H9 (cell line): ENCODE measurements at regions not wholly inside any gene's neighbourhood (a gene's known extent, or its start where the extent isn't known, plus 50 kb on each side); places are given as distances from the start of the nearest gene placed in this dataset.

Experiments
- DNase-seq: peaks from one replicate; pipeline ENCODE4 v3.0.0-alpha.2; 2017
- H2AFZ ChIP-seq: one replicate; pipeline ENCODE4 v1.6.1; 2013; ENCODE audit warnings: mild to moderate bottlenecking, low read length, control low read depth, moderate library complexity
- H2AK5ac ChIP-seq: 2 replicates; pipeline ENCODE4 v1.6.1; 2013; ENCODE audit warnings: low read length, control low read depth, mixed read lengths; ENCODE audit not compliant: insufficient read length
- H2BK120ac ChIP-seq: one replicate; pipeline ENCODE4 v1.6.1; 2013; ENCODE audit warnings: low read depth, mild to moderate bottlenecking, low read length, control low read depth, inconsistent platforms; ENCODE audit not compliant: poor library complexity, severe bottlenecking
- H2BK12ac ChIP-seq: 2 replicates; pipeline ENCODE4 v1.6.1; 2013; ENCODE audit warnings: low read length, control low read depth, mixed read lengths, low read depth; ENCODE audit not compliant: insufficient read length
- H2BK15ac ChIP-seq: 2 replicates; pipeline ENCODE4 v1.6.1; 2013; ENCODE audit warnings: low read depth, low read length, control low read depth
- H2BK20ac ChIP-seq: one replicate; pipeline ENCODE4 v1.6.1; 2013; ENCODE audit warnings: low read depth, mild to moderate bottlenecking, low read length, control low read depth, inconsistent platforms; ENCODE audit not compliant: poor library complexity, severe bottlenecking
- H2BK5ac ChIP-seq: 2 replicates; pipeline ENCODE4 v1.6.1; 2013; ENCODE audit warnings: low read length, control low read depth, mixed read lengths; ENCODE audit not compliant: insufficient read length
- H3K14ac ChIP-seq: 2 replicates; pipeline ENCODE4 v1.6.1; 2013; ENCODE audit warnings: low read length, control low read depth; ENCODE audit not compliant: insufficient read depth
- H3K18ac ChIP-seq: 2 replicates; pipeline ENCODE4 v1.6.1; 2013; ENCODE audit warnings: low read depth, mild to moderate bottlenecking, mixed read lengths, low read length, control low read depth; ENCODE audit not compliant: insufficient read length
- H3K23ac ChIP-seq: 2 replicates; pipeline ENCODE4 v1.6.1; 2013; ENCODE audit warnings: low read length, control low read depth, mixed read lengths, low read depth; ENCODE audit not compliant: insufficient read length
- H3K23me2 ChIP-seq: 2 replicates; pipeline ENCODE4 v1.6.1; 2013; ENCODE audit warnings: low read depth, mild to moderate bottlenecking, mixed read lengths, low read length, control low read depth; ENCODE audit not compliant: insufficient read length, poor library complexity, severe bottlenecking
- H3K27ac ChIP-seq: 2 replicates; pipeline ENCODE4 v1.5.1; 2013; ENCODE audit warnings: low read length, control low read depth, mixed read lengths, low read depth; ENCODE audit not compliant: insufficient read length
- H3K27me3 ChIP-seq: 2 replicates; pipeline ENCODE4 v1.6.1; 2013; ENCODE audit warnings: low read length, control low read depth, inconsistent platforms; ENCODE audit not compliant: insufficient read depth
- H3K4ac ChIP-seq: 2 replicates; pipeline ENCODE4 v1.6.1; 2013; ENCODE audit warnings: low read depth, mild to moderate bottlenecking, control low read depth, inconsistent platforms, low read length, moderate library complexity
- H3K4me1 ChIP-seq: 2 replicates; pipeline ENCODE4 v1.6.1; 2013; ENCODE audit warnings: low read length, control low read depth, inconsistent platforms; ENCODE audit not compliant: insufficient read depth
- H3K4me2 ChIP-seq: 2 replicates; pipeline ENCODE4 v1.6.1; 2013; ENCODE audit warnings: low read length, control low read depth, mixed read lengths; ENCODE audit not compliant: insufficient read length, insufficient read depth
- H3K56ac ChIP-seq: 2 replicates; pipeline ENCODE4 v1.6.1; 2013; ENCODE audit warnings: low read depth, mild to moderate bottlenecking, mixed read lengths, low read length, control low read depth; ENCODE audit not compliant: insufficient read length
- H3K79me1 ChIP-seq: 2 replicates; pipeline ENCODE4 v1.6.1; 2013; ENCODE audit warnings: low read depth, mild to moderate bottlenecking, moderate library complexity, low read length, control low read depth, inconsistent platforms; ENCODE audit not compliant: insufficient read depth, poor library complexity, severe bottlenecking
- H3K79me2 ChIP-seq: 2 replicates; pipeline ENCODE4 v1.6.1; 2013; ENCODE audit warnings: low read length, control low read depth, inconsistent platforms; ENCODE audit not compliant: insufficient read depth
- H3K9ac ChIP-seq: 2 replicates; pipeline ENCODE4 v1.6.1; 2013; ENCODE audit warnings: low read length, control low read depth, mixed read lengths; ENCODE audit not compliant: insufficient read length; ENCODE audit errors: extremely low read depth
- H3K9me3 ChIP-seq: one replicate; pipeline ENCODE4 v1.6.1; 2013; ENCODE audit warnings: low read depth, low read length, inconsistent platforms; ENCODE audit not compliant: control insufficient read depth
- H3T11ph ChIP-seq: one replicate; pipeline ENCODE4 v1.6.1; 2013; ENCODE audit warnings: mild to moderate bottlenecking, low read length, control low read depth, inconsistent platforms
- H4K20me1 ChIP-seq: one replicate; pipeline ENCODE4 v1.6.1; 2013; ENCODE audit not compliant: control insufficient read depth, insufficient read length, insufficient read depth
- H4K5ac ChIP-seq: 2 replicates; pipeline ENCODE4 v1.6.1; 2013; ENCODE audit warnings: low read depth, mild to moderate bottlenecking, mixed read lengths, low read length, control low read depth; ENCODE audit not compliant: insufficient read length
- H4K8ac ChIP-seq: replicated peaks from 2 replicates; pipeline ENCODE4 v1.6.1; 2013; ENCODE audit warnings: low read length, control low read depth, mixed read lengths, low read depth; ENCODE audit not compliant: insufficient read length
- H4K91ac ChIP-seq: 2 replicates; pipeline ENCODE4 v1.6.1; 2013; ENCODE audit warnings: low read depth, mild to moderate bottlenecking, moderate library complexity, mixed read lengths, low read length, control low read depth; ENCODE audit not compliant: insufficient read length
- H3K27ac Mint-ChIP-seq, 3 experiments: 2 replicates in 2 of 3; 3 replicates in 1 of 3; pipeline ENCODE4 v1.8.0; 2020 to 2021; ENCODE audit warnings: mixed read lengths in 3 of 3, mild to moderate bottlenecking in 1 of 3, moderate library complexity in 1 of 3
- H3K27me3 Mint-ChIP-seq: 2 replicates; pipeline ENCODE4 v1.8.0; 2021; ENCODE audit warnings: low read depth, mild to moderate bottlenecking, moderate library complexity, mixed read lengths
- H3K36me3 Mint-ChIP-seq, 3 experiments: 2 replicates in 2 of 3; 3 replicates in 1 of 3; pipeline ENCODE4 v1.8.0; 2020 to 2021; ENCODE audit warnings: low read depth in 3 of 3, mixed read lengths in 3 of 3; ENCODE audit not compliant: insufficient read depth in 1 of 3
- H3K4me1 Mint-ChIP-seq, 2 experiments: 2 replicates each; pipeline ENCODE4 v1.8.0; 2020; ENCODE audit warnings: mixed read lengths in 2 of 2
- H3K4me3 Mint-ChIP-seq, 2 experiments: 2 replicates in 1 of 2; 3 replicates in 1 of 2; pipeline ENCODE4 v1.8.0; 2020 to 2021; ENCODE audit warnings: mild to moderate bottlenecking in 2 of 2, mixed read lengths in 2 of 2, moderate library complexity in 1 of 2
- H3K9me3 Mint-ChIP-seq, 2 experiments: 2 replicates in 1 of 2; 3 replicates in 1 of 2; pipeline ENCODE4 v1.8.0; 2020; ENCODE audit warnings: mild to moderate bottlenecking in 2 of 2, mixed read lengths in 2 of 2, moderate library complexity in 1 of 2
- WGBS: extraction: QIAGEN DNeasy Blood & Tissue Kit; methylation state at CpG from one replicate; pipeline ENCODE4 v1.1.7; 2013; ENCODE audit warnings: missing lambda C conversion rate, low lambda C conversion rate, mixed read lengths; ENCODE audit not compliant: insufficient read length; ENCODE audit errors: extremely low coverage; 5-methylcytosine and 5-hydroxymethylcytosine counted together
- TF ChIP-seq, protein P1 (sequence below): fragments of 200-600 bp; sonication (generic); conservative IDR thresholded peaks from 3 replicates; pipeline ENCODE4 v1.8.0; 2021; ENCODE audit warnings: antibody characterized with exemption, mild to moderate bottlenecking

DNA sequence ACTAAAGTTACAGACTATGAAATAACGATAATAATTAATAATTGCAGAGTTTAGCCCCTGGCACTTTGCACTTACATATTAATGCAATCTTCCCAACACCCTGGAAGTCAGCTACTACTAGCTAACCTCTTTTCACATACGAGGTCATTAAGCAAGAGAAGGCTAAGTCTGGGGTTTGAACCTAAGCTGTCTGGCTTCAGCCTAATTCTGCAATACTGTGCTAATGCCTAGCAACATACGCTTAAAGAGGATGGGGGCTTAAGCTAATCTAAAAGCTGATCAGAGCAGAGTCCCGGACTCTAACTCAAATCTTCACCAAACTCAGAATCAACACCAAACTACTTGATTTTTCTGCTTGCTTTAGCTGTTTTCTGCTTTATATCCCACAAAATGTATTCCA lies 168.7 kb upstream of the GNAI1 start:
- Mint-ChIP-seq H3K36me3 (no peaks in the 10 kb centered on the region), H3K4me1 (peaks cover 10 to 12% of the 10 kb centered on the region in 2 experiments), H3K9me3 (no peaks in the 10 kb centered on the region), H3K27ac (no peak overlapping the region), H3K4me3 (no peak overlapping the region), H3K27me3 (no peaks in the 10 kb centered on the region)
- H2AFZ ChIP-seq, result no peak overlapping the region
- peaks cover 3% of the 10 kb centered on the region for H3K4me1 ChIP-seq
- no peak overlapping the region for H2BK20ac ChIP-seq
- H3K56ac ChIP-seq, result no peak overlapping the region
- no peak overlapping the region for H3K18ac ChIP-seq
- no peaks in the 10 kb centered on the region for H3K27me3 ChIP-seq
- no peak overlapping the region for H4K8ac ChIP-seq
- TF ChIP-seq, protein P1, sequence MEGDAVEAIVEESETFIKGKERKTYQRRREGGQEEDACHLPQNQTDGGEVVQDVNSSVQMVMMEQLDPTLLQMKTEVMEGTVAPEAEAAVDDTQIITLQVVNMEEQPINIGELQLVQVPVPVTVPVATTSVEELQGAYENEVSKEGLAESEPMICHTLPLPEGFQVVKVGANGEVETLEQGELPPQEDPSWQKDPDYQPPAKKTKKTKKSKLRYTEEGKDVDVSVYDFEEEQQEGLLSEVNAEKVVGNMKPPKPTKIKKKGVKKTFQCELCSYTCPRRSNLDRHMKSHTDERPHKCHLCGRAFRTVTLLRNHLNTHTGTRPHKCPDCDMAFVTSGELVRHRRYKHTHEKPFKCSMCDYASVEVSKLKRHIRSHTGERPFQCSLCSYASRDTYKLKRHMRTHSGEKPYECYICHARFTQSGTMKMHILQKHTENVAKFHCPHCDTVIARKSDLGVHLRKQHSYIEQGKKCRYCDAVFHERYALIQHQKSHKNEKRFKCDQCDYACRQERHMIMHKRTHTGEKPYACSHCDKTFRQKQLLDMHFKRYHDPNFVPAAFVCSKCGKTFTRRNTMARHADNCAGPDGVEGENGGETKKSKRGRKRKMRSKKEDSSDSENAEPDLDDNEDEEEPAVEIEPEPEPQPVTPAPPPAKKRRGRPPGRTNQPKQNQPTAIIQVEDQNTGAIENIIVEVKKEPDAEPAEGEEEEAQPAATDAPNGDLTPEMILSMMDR, result no peak
- H3K4me2 ChIP-seq, result no peak overlapping the region
- no peak overlapping the region for H3T11ph ChIP-seq
- no peak overlapping the region for H2BK5ac ChIP-seq
- H2BK120ac ChIP-seq, result no peak overlapping the region
- no peak overlapping the region for H2AK5ac ChIP-seq
- H3K79me1 ChIP-seq, result no peaks in the 10 kb centered on the region
- DNase-seq, result no peak
- H2BK15ac ChIP-seq, result no peak overlapping the region
- H3K23ac ChIP-seq, result no peak overlapping the region
- no peak overlapping the region for H3K9ac ChIP-seq
- no peak overlapping the region for H2BK12ac ChIP-seq
- H4K20me1 ChIP-seq, result no peaks in the 10 kb centered on the region
- no peaks in the 10 kb centered on the region for H3K9me3 ChIP-seq
- H3K23me2 ChIP-seq, result no peaks in the 10 kb centered on the region
- H3K14ac ChIP-seq, result no peak overlapping the region
- H3K27ac ChIP-seq, result no peak overlapping the region
- WGBS, result no CpG with 5 or more reads among the region's 4 CpGs
- H3K79me2 ChIP-seq, result no peaks in the 10 kb centered on the region
- no peak overlapping the region for H4K5ac ChIP-seq
- H3K4ac ChIP-seq, result no peak overlapping the region
- no peak overlapping the region for H4K91ac ChIP-seq
